ENCODE measurements at regions not wholly inside any gene's neighbourhood (a gene's known extent, or its start where the extent isn't known, plus 50 kb on each side); places are given as distances from the start of the nearest gene placed in this dataset.

DNA sequence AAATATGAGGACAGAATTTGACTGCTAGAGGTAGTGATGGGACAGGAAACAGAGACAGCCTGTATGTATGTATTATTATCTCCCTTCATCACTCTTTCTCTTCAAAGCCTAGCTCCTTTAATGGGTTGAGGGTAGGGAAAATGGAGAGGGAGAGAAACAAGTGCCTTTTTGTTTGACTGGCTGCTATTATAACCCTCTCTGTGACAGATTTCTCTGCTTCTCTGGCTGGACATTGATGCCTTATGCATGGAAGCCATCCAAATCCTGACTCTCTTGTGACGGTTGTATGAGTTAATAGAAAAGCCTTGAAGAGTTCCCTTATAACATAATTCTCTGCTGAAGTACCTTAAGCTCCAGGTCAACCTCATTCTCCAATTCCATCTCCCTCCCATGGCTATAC lies 118.5 kb upstream of the COL5A2 start:
- no peak for TF ChIP-seq EZH2 (IDR thresholded peaks at IDR 0.05; ENCODE audit: borderline replicate concordance, low read length)
- TF ChIP-seq CTCF (IDR thresholded peaks at IDR 0.05; ENCODE audit: low read length): no peak
